ENCODE measurements at regions not wholly inside any gene's neighbourhood (a gene's known extent, or its start where the extent isn't known, plus 50 kb on each side); places are given as distances from the start of the nearest gene placed in this dataset.

- no peak for ATAC-seq
Observed at GRCh38 chr2:79368116-79368630, 144.7 kb upstream of the CTNNA2 start.

GRCh38 chr2:79359419-79359818, 153.4 kb upstream of the CTNNA2 start:
- no peak for ATAC-seq
- TF ChIP-seq RARB (CRISPR knock-in tag; IDR thresholded peaks at IDR 0.05) (no peak), POU6F1 (CRISPR knock-in tag; IDR thresholded peaks at IDR 0.05; ENCODE audit: borderline replicate concordance, low read depth) (no peak), ZNF8 (CRISPR knock-in tag; IDR thresholded peaks at IDR 0.05) (no peak), CSDC2 (CRISPR knock-in tag; IDR thresholded peaks at IDR 0.05) (no peak), PATZ1 (CRISPR knock-in tag; IDR thresholded peaks at IDR 0.05; ENCODE audit: borderline replicate concordance) (no peak), ISL1 (CRISPR knock-in tag; IDR thresholded peaks at IDR 0.05) (no peak), PPARA (CRISPR knock-in tag; IDR thresholded peaks at IDR 0.05; ENCODE audit: borderline replicate concordance) (no peak)

More at GRCh38 chr2:79368116-79368630, 144.7 kb upstream of the CTNNA2 start:
- TF ChIP-seq ZFP3 (CRISPR knock-in tag; IDR thresholded peaks at IDR 0.05) (no peak), ZNF8 (CRISPR knock-in tag; IDR thresholded peaks at IDR 0.05) (no peak), POU6F1 (CRISPR knock-in tag; IDR thresholded peaks at IDR 0.05; ENCODE audit: borderline replicate concordance, low read depth) (no peak), ZC3H10 (CRISPR knock-in tag; IDR thresholded peaks at IDR 0.05) (no peak), TOX (CRISPR knock-in tag; IDR thresholded peaks at IDR 0.05; ENCODE audit: borderline replicate concordance) (no peak), CSRNP3 (CRISPR knock-in tag; IDR thresholded peaks at IDR 0.05) (no peak), PATZ1 (CRISPR knock-in tag; IDR thresholded peaks at IDR 0.05; ENCODE audit: borderline replicate concordance) (no peak), ARNTL (CRISPR knock-in tag; IDR thresholded peaks at IDR 0.05; ENCODE audit: borderline replicate concordance, low read depth) (no peak), OSR1 (CRISPR knock-in tag; IDR thresholded peaks at IDR 0.05) (no peak), CREB5 (CRISPR knock-in tag; IDR thresholded peaks at IDR 0.05; ENCODE audit: low read depth) (no peak), PPARA (CRISPR knock-in tag; IDR thresholded peaks at IDR 0.05; ENCODE audit: borderline replicate concordance) (no peak), SNAI2 (CRISPR knock-in tag; IDR thresholded peaks at IDR 0.05) (no peak), CSDC2 (CRISPR knock-in tag; IDR thresholded peaks at IDR 0.05) (no peak), TSHZ2 (CRISPR knock-in tag; IDR thresholded peaks at IDR 0.05) (no peak), TCF4 (CRISPR knock-in tag; IDR thresholded peaks at IDR 0.05; ENCODE audit: borderline replicate concordance) (no peak), RARB (CRISPR knock-in tag; IDR thresholded peaks at IDR 0.05) (no peak), GLIS3 (CRISPR knock-in tag; IDR thresholded peaks at IDR 0.05) (no peak), ZNF70 (CRISPR knock-in tag; IDR thresholded peaks at IDR 0.05) (no peak)
